HUES64 (cell line): ENCODE measurements at regions not wholly inside any gene's neighbourhood (a gene's known extent, or its start where the extent isn't known, plus 50 kb on each side); places are given as distances from the start of the nearest gene placed in this dataset.
A peak's percentile ranks its signal among the peaks of the same experiment; 100 is the strongest.

ENCODE experiments used
- H3K27ac ChIP-seq: 2 replicates; pipeline ENCODE4 v1.7.0; 2013; ENCODE audit warnings: low read depth, low read length, inconsistent platforms
- H3K27me3 ChIP-seq: 2 replicates; pipeline ENCODE4 v1.6.1; 2013; ENCODE audit warnings: mild to moderate bottlenecking, low read length; ENCODE audit not compliant: insufficient read depth
- H3K36me3 ChIP-seq: 2 replicates; pipeline ENCODE4 v1.6.1; 2013; ENCODE audit warnings: mild to moderate bottlenecking, low read length; ENCODE audit not compliant: insufficient read depth
- H3K4me1 ChIP-seq: 2 replicates; pipeline ENCODE4 v1.6.1; 2013; ENCODE audit warnings: mild to moderate bottlenecking, low read length, moderate library complexity; ENCODE audit not compliant: insufficient read depth
- H3K4me3 ChIP-seq: 2 replicates; pipeline ENCODE4 v1.5.1; 2013; ENCODE audit warnings: mild to moderate bottlenecking, low read length, moderate library complexity
- H3K9ac ChIP-seq: 2 replicates; pipeline ENCODE4 v1.6.1; 2013; ENCODE audit warnings: mild to moderate bottlenecking, low read depth, low read length
- H3K9me3 ChIP-seq: 2 replicates; pipeline ENCODE4 v1.6.1; 2013; ENCODE audit warnings: low read depth, low read length; ENCODE audit not compliant: insufficient read depth
- WGBS: fragments of 150-250, 120-280 bp; methylation state at CpG from one replicate; pipeline ENCODE4 v1.1.7; 2013; ENCODE audit warnings: missing lambda C conversion rate; 5-methylcytosine and 5-hydroxymethylcytosine counted together

DNA sequence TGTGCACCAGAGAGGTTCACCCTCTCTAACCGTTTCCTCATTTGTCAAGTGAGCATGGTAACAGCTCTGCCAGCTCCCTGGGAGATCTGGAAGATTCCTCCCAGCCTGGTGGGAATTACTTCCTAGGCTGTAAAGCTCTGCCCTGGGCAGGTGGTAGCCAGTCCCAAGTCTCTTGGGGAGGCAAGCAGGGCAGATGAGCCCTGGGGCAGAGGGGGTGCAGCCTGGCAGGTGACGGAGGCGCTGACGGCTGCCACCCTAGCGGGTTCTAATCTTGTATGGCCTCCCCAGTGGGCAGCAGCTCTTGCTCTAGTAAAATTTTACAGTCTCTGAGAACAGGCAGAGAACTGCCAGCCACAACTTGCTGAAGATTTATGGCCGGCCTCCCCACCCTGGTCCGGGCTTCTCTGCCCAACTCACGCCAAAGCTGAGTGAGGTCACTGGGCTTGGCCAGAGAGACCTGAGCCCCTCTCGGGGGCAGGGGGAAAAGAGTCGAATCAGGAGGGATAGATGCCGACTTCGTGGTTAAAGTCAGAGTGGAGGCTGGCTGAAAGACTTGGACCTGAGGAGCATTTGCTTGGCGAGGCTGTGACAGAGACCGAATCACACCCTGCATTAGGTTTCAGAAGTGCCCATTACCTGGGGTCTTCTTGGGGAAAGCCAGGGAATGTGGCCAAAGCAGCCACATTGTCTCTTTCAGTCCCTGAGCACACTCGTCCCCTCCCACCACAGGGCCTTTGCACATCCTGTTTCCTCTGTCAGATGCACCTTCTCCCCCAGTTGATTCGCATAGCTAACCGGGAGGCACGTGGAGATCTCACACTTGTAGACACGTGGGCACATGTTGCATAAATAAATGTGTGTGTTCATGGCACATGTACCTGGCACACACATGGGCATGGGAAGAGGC lies 188.2 kb downstream of the MN1 start:
- Histone ChIP-seq H3K9ac (no peak overlapping the region), H3K27ac (no peak overlapping the region), H3K36me3 (no peaks in the 10 kb centered on the region), H3K27me3 (peaks cover 21% of the 10 kb centered on the region), H3K9me3 (no peaks in the 10 kb centered on the region), H3K4me3 (no peak overlapping the region), H3K4me1 (peaks cover 13% of the 10 kb centered on the region; the same call in 1 of the 2 replicates)
- 83% methylated on average over 19 of the region's 19 CpGs for WGBS

DNA sequence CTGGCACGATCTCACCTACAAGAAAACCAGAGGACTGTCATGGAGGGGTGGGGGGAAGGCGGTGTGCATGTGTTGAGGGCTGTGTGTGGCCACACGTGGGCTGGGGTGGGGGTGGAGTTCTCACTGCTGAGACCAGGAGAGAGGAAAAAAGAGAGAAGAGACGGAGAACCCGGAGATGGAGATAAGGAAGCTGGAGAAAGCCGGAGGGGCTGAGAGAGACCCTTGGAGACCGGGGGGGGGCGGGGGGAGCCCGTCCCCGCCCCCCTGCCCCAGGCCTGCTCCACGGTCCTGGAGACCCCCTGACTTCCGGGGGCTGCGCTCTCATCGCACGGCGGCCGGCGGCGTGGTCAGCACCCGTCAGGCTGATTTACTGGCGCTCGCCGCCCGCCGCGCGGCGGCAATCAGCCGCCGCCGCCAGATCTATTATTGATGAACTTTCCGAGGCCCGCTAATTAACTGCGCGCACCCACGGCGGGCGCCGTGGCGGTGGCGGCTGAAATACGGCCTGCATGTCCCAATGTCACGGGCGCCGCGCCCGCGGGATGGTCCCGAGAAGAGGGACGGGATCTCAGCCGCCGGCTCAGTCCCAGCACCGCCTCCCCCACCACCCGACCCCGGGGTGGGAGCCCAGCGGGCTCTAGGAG lies 187.4 kb downstream of the MN1 start:
- WGBS, result 13% methylated on average over 56 of the region's 56 CpGs
- Histone ChIP-seq H3K4me3 (peak overlapping the region; percentile 42), H3K27me3 (peaks cover 21% of the 10 kb centered on the region), H3K27ac (no peak overlapping the region), H3K9ac (no peak overlapping the region), H3K9me3 (no peaks in the 10 kb centered on the region), H3K36me3 (no peaks in the 10 kb centered on the region), H3K4me1 (peaks cover 13% of the 10 kb centered on the region; the same call in 1 of the 2 replicates)

DNA sequence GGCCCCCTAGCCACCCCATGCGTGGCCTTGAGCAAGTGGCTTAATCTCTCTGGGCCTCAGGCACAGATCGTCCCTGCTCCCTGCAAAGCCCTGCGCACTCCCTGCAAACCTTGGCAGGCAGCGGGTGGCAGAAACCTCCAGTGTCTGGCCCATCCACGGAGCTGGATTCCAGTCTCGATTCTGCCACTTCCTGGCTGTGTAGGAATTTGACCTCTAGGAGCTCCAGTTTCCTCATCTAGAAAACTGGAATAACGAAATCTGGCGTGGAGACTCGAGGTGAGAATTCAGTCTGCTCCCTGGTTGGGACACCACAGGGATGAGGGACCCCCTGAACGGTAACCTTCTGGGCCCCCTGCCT lies 186.9 kb downstream of the MN1 start:
- Histone ChIP-seq H3K4me1 (peaks cover 13% of the 10 kb centered on the region; the same call in 1 of the 2 replicates), H3K9ac (no peak overlapping the region), H3K4me3 (peak overlapping the region; percentile 42; the same call in 1 of the 2 replicates), H3K27me3 (peaks cover 21% of the 10 kb centered on the region), H3K36me3 (no peaks in the 10 kb centered on the region), H3K27ac (no peak overlapping the region), H3K9me3 (no peaks in the 10 kb centered on the region)
- WGBS, result 66% methylated on average over 10 of the region's 10 CpGs

DNA sequence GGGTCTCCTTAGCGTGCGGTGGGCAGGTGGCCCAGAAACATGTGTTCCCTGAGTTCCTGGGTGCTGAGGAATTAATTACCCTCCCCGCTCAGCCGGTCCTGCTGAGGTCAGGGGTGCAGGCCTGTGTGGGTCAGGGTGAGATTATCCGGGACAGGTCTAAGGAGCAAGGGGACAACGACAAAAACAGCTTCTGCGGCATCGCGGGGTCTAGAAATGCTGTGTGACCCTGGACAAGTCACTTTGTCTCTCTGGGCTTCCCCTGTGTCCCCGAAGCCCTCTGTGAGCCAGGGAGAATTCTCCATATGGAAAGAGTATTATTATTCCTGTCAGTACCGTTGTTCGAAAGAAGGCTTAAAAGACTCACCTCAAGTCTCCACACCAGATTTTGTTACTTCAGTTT lies 186.1 kb downstream of the MN1 start:
- H3K4me1 ChIP-seq, result peaks cover 13% of the 10 kb centered on the region; the same call in 1 of the 2 replicates
- WGBS, result 91% methylated on average over 12 of the region's 12 CpGs
- H3K27ac ChIP-seq, result no peak overlapping the region
- H3K27me3 ChIP-seq, result peaks cover 21% of the 10 kb centered on the region
- H3K36me3 ChIP-seq, result no peaks in the 10 kb centered on the region
- no peak overlapping the region for H3K9ac ChIP-seq
- H3K4me3 ChIP-seq, result no peak overlapping the region
- no peaks in the 10 kb centered on the region for H3K9me3 ChIP-seq

DNA sequence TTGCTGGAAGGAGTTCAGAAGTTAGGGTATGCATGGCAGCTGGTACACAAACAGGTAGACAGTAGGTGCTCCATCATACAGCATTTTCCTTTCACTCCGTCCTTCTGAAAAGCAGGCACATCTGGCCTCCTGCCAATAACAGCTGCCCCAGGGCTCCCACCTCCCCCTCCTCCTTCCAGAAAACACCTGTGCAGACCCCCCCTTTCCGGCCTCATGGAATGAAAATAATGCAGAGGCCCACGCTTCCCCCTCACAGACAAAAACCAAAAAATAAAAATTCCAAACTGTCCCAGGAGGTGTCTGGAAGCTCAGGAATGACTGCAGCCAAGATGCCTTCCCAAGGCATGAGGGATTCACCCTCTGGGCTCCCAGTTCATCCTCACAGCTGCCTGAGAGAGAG lies 185.5 kb downstream of the MN1 start:
- 87% methylated on average over 3 of the region's 3 CpGs for WGBS
- peaks cover 21% of the 10 kb centered on the region for H3K27me3 ChIP-seq
- H3K9me3 ChIP-seq, result no peaks in the 10 kb centered on the region
- H3K4me1 ChIP-seq, result peaks cover 13% of the 10 kb centered on the region; the same call in 1 of the 2 replicates
- H3K36me3 ChIP-seq, result no peaks in the 10 kb centered on the region
- no peak overlapping the region for H3K27ac ChIP-seq
- H3K4me3 ChIP-seq, result no peak overlapping the region
- no peak overlapping the region for H3K9ac ChIP-seq

DNA sequence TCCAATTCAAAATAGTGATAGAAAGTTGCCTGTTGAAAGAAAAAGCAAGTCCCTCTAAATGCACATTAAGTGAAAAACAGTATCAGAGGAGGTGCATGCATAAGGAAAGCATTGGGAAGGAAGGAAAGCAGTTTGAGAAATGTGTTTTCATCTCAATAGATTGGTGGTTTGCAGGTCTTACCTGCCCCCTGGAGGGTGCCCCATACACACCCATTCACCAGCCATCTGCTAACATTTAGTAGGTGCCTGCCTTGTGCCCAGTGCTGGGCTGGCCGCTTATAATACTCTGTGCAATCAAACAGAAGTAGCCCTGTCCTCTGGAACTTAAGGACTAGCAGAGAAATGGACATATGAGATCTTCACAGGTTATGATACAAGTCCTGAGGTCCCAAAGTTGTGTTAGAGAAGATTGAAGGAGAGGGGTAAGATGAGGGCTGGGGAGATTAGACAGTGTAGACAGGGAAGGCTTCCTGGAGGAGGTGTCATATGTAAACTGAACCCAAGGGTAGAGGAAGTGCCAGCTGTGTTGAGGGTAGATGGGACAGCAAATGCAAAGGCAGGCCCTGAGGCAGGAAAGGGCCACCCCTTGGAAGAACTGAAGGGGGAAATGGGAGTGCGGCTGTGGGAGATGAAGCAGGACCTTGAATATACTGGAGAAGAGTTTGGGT lies 184.2 kb downstream of the MN1 start:
- Histone ChIP-seq H3K4me3 (no peak overlapping the region), H3K36me3 (no peaks in the 10 kb centered on the region), H3K27me3 (peaks cover 21% of the 10 kb centered on the region), H3K9me3 (no peaks in the 10 kb centered on the region), H3K4me1 (peaks cover 13% of the 10 kb centered on the region; the same call in 1 of the 2 replicates), H3K27ac (no peak overlapping the region), H3K9ac (no peak overlapping the region)
- WGBS, result 49% methylated on average over 2 of the region's 2 CpGs

DNA sequence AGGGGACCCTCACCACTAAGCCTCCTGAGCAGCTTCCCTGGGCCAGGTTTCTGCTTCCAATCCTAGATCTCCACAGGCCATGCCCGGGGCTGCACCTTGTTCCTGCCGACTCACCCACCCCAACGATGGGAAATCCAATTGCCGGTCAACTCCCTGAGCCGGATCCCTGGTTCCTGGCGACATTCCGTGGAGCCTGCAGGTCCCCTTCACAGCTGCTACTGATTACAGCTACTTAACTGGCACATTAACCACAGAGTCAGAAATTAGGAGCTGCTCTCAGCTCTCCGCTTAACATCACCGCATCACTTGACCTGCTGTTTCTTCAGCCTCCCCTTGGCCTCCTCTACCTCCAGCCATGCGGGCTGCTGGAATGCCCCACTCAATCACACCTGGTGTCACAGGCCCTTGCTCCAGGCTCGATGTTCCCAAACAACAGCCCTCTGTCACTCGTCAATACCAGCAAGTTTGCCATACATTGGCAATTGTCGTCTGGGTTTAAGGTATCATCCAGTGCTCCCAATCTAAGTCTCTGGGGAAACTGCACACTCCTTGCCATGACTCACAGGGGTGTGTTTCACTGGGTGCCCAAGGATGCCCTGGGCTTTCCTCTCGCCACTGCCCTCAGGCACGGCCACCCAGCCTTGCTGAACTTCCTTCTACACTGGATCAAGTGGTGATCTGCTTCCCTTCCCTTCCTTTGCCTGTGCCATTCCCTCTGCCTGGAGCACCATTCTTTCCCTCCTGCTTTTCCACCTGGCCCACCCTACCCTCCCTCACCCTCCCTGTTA lies 181.0 kb downstream of the MN1 start:
- no peak overlapping the region for H3K27ac ChIP-seq
- H3K9me3 ChIP-seq, result no peaks in the 10 kb centered on the region
- WGBS, result 89% methylated on average over 15 of the region's 15 CpGs
- no peak overlapping the region for H3K4me3 ChIP-seq
- H3K36me3 ChIP-seq, result no peaks in the 10 kb centered on the region
- no peaks in the 10 kb centered on the region for H3K27me3 ChIP-seq
- peaks cover 8% of the 10 kb centered on the region; the same call in 1 of the 2 replicates for H3K4me1 ChIP-seq
- H3K9ac ChIP-seq, result no peak overlapping the region

DNA sequence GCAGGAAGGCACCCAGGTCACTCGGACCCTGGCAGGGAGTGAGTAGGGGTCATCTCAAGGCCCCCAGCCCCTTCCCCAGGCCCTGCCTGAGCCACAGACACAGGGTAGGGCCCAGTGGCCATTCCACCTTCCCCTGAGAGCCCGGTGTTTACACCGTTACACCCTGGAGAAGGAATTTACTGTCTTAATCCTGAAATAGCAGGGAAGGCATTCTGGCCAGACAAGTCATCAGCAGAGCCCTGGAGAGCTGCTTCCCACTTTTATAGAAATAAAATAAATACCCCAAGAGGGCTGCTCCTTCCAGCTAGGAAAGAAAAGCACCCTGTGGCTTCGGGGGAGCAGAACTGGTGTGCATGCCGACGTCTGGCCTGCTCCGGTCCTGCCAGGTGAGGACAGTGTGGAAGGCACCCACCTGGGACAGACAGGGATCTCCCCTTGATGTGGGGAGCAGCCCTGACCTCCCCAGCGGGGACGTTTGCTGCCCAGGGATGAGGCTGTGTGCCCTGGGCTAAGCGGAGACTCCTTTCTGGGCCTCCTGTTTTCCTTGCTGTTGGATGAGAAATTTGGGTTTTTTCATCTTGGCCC lies 180.0 kb downstream of the MN1 start:
- Histone ChIP-seq H3K9ac (no peak overlapping the region), H3K27me3 (no peaks in the 10 kb centered on the region), H3K36me3 (no peaks in the 10 kb centered on the region), H3K9me3 (no peaks in the 10 kb centered on the region), H3K27ac (no peak overlapping the region), H3K4me3 (no peak overlapping the region), H3K4me1 (peaks cover 8% of the 10 kb centered on the region; the same call in 1 of the 2 replicates)
- 87% methylated on average over 10 of the region's 10 CpGs for WGBS

DNA sequence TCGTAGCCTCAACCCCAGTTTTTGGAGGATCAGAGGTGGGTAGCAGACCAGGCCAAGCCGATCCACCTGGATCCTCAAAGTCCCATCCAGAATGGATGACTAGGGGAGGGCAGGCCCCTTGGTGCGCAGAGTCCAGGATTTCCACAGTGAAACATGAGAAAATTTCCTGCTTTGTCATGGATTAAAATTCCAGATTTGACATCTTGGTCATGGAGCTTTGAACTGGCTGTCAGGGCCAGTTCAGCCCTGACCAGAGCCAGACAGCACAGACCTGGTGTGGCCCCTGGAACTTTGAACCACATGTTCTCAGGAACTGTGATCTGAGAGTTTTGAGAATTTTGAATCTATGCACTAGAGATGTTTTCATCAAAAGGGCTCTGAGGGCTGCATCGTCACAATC lies 177.5 kb downstream of the MN1 start:
- 89% methylated on average over 4 of the region's 4 CpGs for WGBS
- H3K27ac ChIP-seq, result no peak overlapping the region
- no peaks in the 10 kb centered on the region for H3K36me3 ChIP-seq

DNA sequence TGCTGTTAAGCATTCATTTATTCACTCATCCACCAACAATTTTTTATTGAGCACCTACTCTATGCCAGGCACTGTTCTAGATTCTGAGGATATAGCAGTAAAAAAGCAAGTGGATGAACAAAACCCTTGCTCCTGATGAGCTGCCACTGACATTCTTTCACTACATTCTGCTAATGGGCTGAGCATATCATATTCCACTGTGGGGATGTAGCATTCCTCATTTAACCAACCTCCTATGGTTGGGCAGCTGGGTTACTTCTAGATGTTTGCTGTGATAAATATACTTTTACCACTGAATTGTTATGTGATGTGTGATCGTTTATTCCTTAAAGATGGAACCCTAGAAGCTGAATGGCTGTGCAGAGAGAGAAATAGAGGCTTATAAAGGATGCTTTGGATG lies 176.9 kb downstream of the MN1 start:
- WGBS, result 0% methylated on average over 1 of the region's 1 CpG
- Histone ChIP-seq H3K9me3 (no peaks in the 10 kb centered on the region), H3K27me3 (no peaks in the 10 kb centered on the region), H3K4me1 (no peaks in the 10 kb centered on the region), H3K36me3 (no peaks in the 10 kb centered on the region), H3K4me3 (no peak overlapping the region), H3K9ac (no peak overlapping the region), H3K27ac (no peak overlapping the region)

More for the DNA sequence above, 177.5 kb downstream of the MN1 start:
- no peak overlapping the region for H3K9ac ChIP-seq
- no peaks in the 10 kb centered on the region for H3K27me3 ChIP-seq
- no peaks in the 10 kb centered on the region for H3K4me1 ChIP-seq
- no peaks in the 10 kb centered on the region for H3K9me3 ChIP-seq
- no peak overlapping the region for H3K4me3 ChIP-seq
